ENCODE measurements at regions not wholly inside any gene's neighbourhood (a gene's known extent, or its start where the extent isn't known, plus 50 kb on each side); places are given as distances from the start of the nearest gene placed in this dataset.

DNA sequence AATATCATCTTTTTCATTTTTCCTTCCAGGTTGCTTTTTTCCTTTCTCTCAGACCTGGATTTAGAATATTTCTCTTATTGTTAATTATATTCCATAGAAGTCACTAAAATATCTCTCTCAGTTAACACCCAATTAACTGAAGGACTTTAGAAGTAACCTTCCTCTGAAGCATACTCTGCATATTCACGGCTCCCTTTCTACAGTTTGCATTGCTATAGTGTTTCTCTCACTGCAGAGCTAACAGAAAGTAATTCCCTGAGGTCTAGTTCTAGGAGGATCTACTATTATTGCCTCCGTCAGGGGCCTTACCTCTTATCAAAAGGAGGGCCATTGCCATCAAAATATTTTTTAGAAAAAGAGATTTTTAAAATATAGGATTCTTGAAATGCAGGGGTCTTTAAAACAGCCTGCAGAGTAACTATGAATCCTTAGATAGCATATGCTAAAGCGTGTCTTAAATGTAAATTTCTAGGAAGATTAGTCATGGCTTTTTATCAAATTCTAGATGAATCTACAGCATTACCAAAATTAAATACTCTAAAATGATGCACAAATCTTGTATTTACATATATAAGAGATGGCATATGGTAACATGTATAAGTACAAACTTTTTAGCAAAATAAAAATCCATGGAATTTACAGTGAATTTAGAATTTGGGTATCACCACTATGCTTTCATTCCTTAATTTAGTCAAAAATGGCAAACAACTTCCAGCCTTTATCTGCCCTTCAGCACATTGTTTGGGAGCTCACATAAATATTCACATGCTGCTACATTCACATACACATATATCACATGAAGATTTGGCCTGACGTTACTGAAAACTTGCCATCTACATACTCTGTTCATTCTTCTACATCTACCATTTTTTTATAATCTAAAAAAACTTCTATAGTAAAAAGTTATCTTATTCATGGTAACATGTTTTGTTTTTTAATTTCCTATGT is 696.8 kb downstream of the OTOL1 start:
- TF ChIP-seq, protein P1, sequence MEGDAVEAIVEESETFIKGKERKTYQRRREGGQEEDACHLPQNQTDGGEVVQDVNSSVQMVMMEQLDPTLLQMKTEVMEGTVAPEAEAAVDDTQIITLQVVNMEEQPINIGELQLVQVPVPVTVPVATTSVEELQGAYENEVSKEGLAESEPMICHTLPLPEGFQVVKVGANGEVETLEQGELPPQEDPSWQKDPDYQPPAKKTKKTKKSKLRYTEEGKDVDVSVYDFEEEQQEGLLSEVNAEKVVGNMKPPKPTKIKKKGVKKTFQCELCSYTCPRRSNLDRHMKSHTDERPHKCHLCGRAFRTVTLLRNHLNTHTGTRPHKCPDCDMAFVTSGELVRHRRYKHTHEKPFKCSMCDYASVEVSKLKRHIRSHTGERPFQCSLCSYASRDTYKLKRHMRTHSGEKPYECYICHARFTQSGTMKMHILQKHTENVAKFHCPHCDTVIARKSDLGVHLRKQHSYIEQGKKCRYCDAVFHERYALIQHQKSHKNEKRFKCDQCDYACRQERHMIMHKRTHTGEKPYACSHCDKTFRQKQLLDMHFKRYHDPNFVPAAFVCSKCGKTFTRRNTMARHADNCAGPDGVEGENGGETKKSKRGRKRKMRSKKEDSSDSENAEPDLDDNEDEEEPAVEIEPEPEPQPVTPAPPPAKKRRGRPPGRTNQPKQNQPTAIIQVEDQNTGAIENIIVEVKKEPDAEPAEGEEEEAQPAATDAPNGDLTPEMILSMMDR (IDR thresholded peaks at IDR 0.05) = no peak
- H3K36me3 ChIP-seq = no peaks in the 10 kb centered on the region
- 65 to 81% (median 74%) methylated on average over 4 of the region's 4 CpGs for WGBS, 5 donors

GRCh38 chr3:162195147-162195546 is 698.5 kb downstream of the OTOL1 start:
- H3K4me3 ChIP-seq = no peak overlapping the region
- TF ChIP-seq EP300 (IDR thresholded peaks at IDR 0.05) (no peak), POLR2A (IDR thresholded peaks at IDR 0.05) (no peak), POLR2AphosphoS5 (IDR thresholded peaks at IDR 0.05) (no peak)
- TF ChIP-seq, protein P1 (IDR thresholded peaks at IDR 0.05) = no peak
- no peaks in the 10 kb centered on the region for H3K4me1 ChIP-seq
- WGBS, 5 donors = 74 to 87% (median 79%) methylated on average over 3 of the region's 3 CpGs
- no peaks in the 10 kb centered on the region for H3K27me3 ChIP-seq
- no peak overlapping the region for H3K27ac ChIP-seq
- intact Hi-C loops (cut with DNase I; ENCODE audit: low total_unique reads) = no loop called here
- no peak for DNase-seq
- H3K36me3 ChIP-seq = no peaks in the 10 kb centered on the region
- H3K9me3 ChIP-seq = peaks cover 0 to 10% (median 0%) of the 10 kb centered on the region in 4 donors

More for the DNA sequence above, 696.8 kb downstream of the OTOL1 start:
- no peaks in the 10 kb centered on the region for H3K4me1 ChIP-seq
- no peak overlapping the region for H3K27ac ChIP-seq
- no peak overlapping the region for H3K4me3 ChIP-seq
- peaks cover 0 to 10% (median 0%) of the 10 kb centered on the region in 4 donors for H3K9me3 ChIP-seq
- intact Hi-C loops (cut with DNase I; ENCODE audit: low total_unique reads) = no loop called here
- no peaks in the 10 kb centered on the region for H3K27me3 ChIP-seq
- no peak for DNase-seq

GRCh38 chr3:162196964-162197363 is 700.4 kb downstream of the OTOL1 start:
- no peaks in the 10 kb centered on the region for H3K36me3 ChIP-seq
- WGBS, 5 donors = 49 to 61% (median 58%) methylated on average over 2 of the region's 2 CpGs
- TF ChIP-seq, protein P1 (IDR thresholded peaks at IDR 0.05) = no peak
- TF ChIP-seq EP300 (IDR thresholded peaks at IDR 0.05) (no peak), POLR2AphosphoS5 (IDR thresholded peaks at IDR 0.05) (no peak), POLR2A (IDR thresholded peaks at IDR 0.05) (no peak)
- intact Hi-C loops (cut with DNase I; ENCODE audit: low total_unique reads) = no loop called here
- H3K9me3 ChIP-seq = no peaks in the 10 kb centered on the region
- no peaks in the 10 kb centered on the region for H3K4me1 ChIP-seq
- no peaks in the 10 kb centered on the region for H3K27me3 ChIP-seq
- no peak overlapping the region for H3K27ac ChIP-seq
- H3K4me3 ChIP-seq = no peak overlapping the region
- DNase-seq = no peak

- Histone ChIP-seq H3K4me3 (no peak overlapping the region), H3K4me1 (no peaks in the 10 kb centered on the region), H3K27me3 (no peaks in the 10 kb centered on the region), H3K27ac (no peak overlapping the region), H3K36me3 (no peaks in the 10 kb centered on the region), H3K9me3 (no peaks in the 10 kb centered on the region)
- TF ChIP-seq POLR2AphosphoS5 (IDR thresholded peaks at IDR 0.05) (no peak), POLR2A (IDR thresholded peaks at IDR 0.05) (no peak), EP300 (IDR thresholded peaks at IDR 0.05) (no peak)
- TF ChIP-seq, protein P1 (IDR thresholded peaks at IDR 0.05) = no peak
- 23 to 53% (median 40%) methylated on average over 7 of the region's 7 CpGs for WGBS, 5 donors
- DNase-seq = no peak
- intact Hi-C loops (cut with DNase I; ENCODE audit: low total_unique reads) = no loop called here
These were observed 704.2 kb downstream of the OTOL1 start for GRCh38 chr3:162200836-162201235.
